ENCODE measurements at regions not wholly inside any gene's neighbourhood (a gene's known extent, or its start where the extent isn't known, plus 50 kb on each side); places are given as distances from the start of the nearest gene placed in this dataset.

DNA sequence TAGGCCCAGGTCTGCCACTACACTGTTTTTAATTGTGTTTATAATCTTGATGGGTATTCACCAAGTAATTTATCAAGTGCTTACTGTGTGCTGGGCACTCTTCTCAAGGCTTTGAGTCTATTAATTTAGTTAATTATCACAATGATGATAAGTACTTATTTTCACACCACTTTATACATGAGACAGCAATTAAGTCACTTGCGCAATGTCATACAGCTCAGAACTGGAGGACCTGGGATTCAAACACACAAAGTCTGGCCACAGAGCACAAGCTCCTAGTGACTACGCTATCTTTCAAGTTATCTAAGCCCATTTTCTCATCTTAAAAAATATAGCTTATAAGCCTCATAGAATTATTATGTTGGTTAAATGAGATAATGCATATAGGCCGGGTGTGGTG, 85.0 kb downstream of the LLPH start:
- no peak for DNase-seq (ENCODE audit: extremely low spot score, unreplicated experiment)
- H3K36me3 Mint-ChIP-seq = no peaks in the 10 kb centered on the region
- no peak overlapping the region for H3K27ac Mint-ChIP-seq
- H3K4me3 Mint-ChIP-seq = no peak overlapping the region
- H3K27me3 Mint-ChIP-seq = no peaks in the 10 kb centered on the region
- H3K4me1 Mint-ChIP-seq (ENCODE audit: unreplicated experiment) = peaks cover 5% of the 10 kb centered on the region
- H3K9me3 Mint-ChIP-seq = no peaks in the 10 kb centered on the region
- TF ChIP-seq, protein P1, sequence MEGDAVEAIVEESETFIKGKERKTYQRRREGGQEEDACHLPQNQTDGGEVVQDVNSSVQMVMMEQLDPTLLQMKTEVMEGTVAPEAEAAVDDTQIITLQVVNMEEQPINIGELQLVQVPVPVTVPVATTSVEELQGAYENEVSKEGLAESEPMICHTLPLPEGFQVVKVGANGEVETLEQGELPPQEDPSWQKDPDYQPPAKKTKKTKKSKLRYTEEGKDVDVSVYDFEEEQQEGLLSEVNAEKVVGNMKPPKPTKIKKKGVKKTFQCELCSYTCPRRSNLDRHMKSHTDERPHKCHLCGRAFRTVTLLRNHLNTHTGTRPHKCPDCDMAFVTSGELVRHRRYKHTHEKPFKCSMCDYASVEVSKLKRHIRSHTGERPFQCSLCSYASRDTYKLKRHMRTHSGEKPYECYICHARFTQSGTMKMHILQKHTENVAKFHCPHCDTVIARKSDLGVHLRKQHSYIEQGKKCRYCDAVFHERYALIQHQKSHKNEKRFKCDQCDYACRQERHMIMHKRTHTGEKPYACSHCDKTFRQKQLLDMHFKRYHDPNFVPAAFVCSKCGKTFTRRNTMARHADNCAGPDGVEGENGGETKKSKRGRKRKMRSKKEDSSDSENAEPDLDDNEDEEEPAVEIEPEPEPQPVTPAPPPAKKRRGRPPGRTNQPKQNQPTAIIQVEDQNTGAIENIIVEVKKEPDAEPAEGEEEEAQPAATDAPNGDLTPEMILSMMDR (conservative IDR thresholded peaks at IDR 0.05) = no peak

DNA sequence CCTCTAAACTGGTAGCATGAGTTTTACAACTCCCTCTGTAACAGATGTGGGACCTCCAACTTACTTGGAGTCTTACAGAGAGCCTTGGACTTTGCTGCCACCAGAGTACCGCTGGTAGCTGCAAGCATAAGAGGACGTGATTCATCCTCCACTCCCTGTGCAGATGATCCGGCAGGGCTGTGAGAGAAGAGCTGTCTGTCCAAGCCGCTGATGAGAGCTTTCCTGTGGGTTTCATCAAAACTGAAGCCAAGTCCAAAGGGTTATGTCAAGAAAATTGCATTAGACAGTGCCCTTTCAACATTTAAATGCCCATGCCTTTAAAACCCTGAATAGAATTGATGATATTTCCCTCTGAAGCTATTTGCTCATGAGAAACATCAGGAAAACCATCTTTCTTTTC, 85.8 kb downstream of the LLPH start:
- Mint-ChIP-seq H3K27me3 (no peaks in the 10 kb centered on the region), H3K27ac (no peak overlapping the region), H3K36me3 (no peaks in the 10 kb centered on the region), H3K4me1 (ENCODE audit: unreplicated experiment) (peaks cover 5% of the 10 kb centered on the region), H3K4me3 (no peak overlapping the region), H3K9me3 (no peaks in the 10 kb centered on the region)
- TF ChIP-seq, protein P1 (conservative IDR thresholded peaks at IDR 0.05) = no peak
- no peak for DNase-seq (ENCODE audit: extremely low spot score, unreplicated experiment)

- H3K27me3 Mint-ChIP-seq = no peaks in the 10 kb centered on the region
- DNase-seq (ENCODE audit: extremely low spot score, unreplicated experiment) = no peak
- H3K4me1 Mint-ChIP-seq (ENCODE audit: unreplicated experiment) = no peaks in the 10 kb centered on the region
- no peak overlapping the region for H3K27ac Mint-ChIP-seq
- no peak overlapping the region for H3K4me3 Mint-ChIP-seq
- no peaks in the 10 kb centered on the region for H3K9me3 Mint-ChIP-seq
- TF ChIP-seq, protein P1 (conservative IDR thresholded peaks at IDR 0.05) = no peak
- no peaks in the 10 kb centered on the region for H3K36me3 Mint-ChIP-seq
These were observed 87.5 kb downstream of the LLPH start for GRCh38 chr12:66043035-66043434.

GRCh38 chr12:66041651-66042363, 88.7 kb downstream of the LLPH start:
- peaks cover 6% of the 10 kb centered on the region for H3K4me1 Mint-ChIP-seq (ENCODE audit: unreplicated experiment)

DNA sequence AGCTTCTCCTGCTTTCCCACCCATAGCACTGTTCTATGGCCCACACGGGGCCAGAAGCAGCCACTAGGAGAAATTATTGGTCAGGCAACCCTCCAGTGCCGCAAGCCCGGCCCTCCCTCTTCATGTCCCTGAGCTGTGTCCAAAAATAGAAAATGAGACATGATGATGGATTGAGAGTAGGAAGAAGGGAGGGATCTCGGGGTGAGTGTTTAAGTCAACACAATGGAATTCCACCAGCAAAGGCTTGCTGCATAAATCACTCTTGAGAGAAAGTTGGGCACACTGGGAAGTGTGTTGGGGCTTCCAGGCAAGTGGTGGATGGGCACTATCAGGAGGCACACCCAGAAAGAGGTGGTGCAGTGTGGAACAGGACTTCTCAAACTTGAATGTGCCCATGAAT, 94.2 kb downstream of the LLPH start:
- TF ChIP-seq, protein P1 (conservative IDR thresholded peaks at IDR 0.05) = no peak
- Mint-ChIP-seq H3K36me3 (no peaks in the 10 kb centered on the region), H3K27me3 (peaks cover 6% of the 10 kb centered on the region), H3K27ac (no peak overlapping the region), H3K4me1 (ENCODE audit: unreplicated experiment) (peaks cover 19% of the 10 kb centered on the region), H3K9me3 (peaks cover 12% of the 10 kb centered on the region), H3K4me3 (no peak overlapping the region)
- DNase-seq (ENCODE audit: extremely low spot score, unreplicated experiment) = no peak

More at GRCh38 chr12:66041651-66042363, 88.7 kb downstream of the LLPH start:
- no peak for DNase-seq (ENCODE audit: extremely low spot score, unreplicated experiment)
- TF ChIP-seq, protein P1 (conservative IDR thresholded peaks at IDR 0.05) = no peak
- H3K27me3 Mint-ChIP-seq = no peaks in the 10 kb centered on the region
- no peak overlapping the region for H3K27ac Mint-ChIP-seq
- no peak overlapping the region for H3K4me3 Mint-ChIP-seq
- peaks cover 6% of the 10 kb centered on the region for H3K9me3 Mint-ChIP-seq
- no peaks in the 10 kb centered on the region for H3K36me3 Mint-ChIP-seq
